Left renal cortex interstitium (tissue), 4 donors: ENCODE measurements at regions not wholly inside any gene's neighbourhood (a gene's known extent, or its start where the extent isn't known, plus 50 kb on each side); places are given as distances from the start of the nearest gene placed in this dataset.

ENCODE experiments used
- DNase-seq, 4 donors: peaks; one replicate each; pipeline ENCODE4 v3.0.0-alpha.2; 2013; ENCODE audit warnings: low read depth in 4 of 4, low spot score in 2 of 4, missing footprints in 1 of 4

- no peak for DNase-seq
Measured at GRCh38 chr1:244953901-244954300, 89.6 kb upstream of the HNRNPU start.

- DNase-seq = no peak
Measured at GRCh38 chr1:244952940-244953339, 88.6 kb upstream of the HNRNPU start.

GRCh38 chr1:244952280-244952933, 88.1 kb upstream of the HNRNPU start:
- DNase-seq = no peak

GRCh38 chr1:244948416-244948815, 84.1 kb upstream of the HNRNPU start:
- DNase-seq = no peak

- no peak for DNase-seq
Measured at GRCh38 chr1:244945109-244945671, 80.8 kb upstream of the HNRNPU start.

- DNase-seq = no peak
Measured at GRCh38 chr1:244941121-244941520, 76.8 kb upstream of the HNRNPU start.

GRCh38 chr1:244937099-244937498, 72.8 kb upstream of the HNRNPU start:
- DNase-seq = no peak

GRCh38 chr1:244920911-244921761, 56.8 kb upstream of the HNRNPU start:
- no peak for DNase-seq

GRCh38 chr1:244919320-244920282, 55.3 kb upstream of the HNRNPU start:
- DNase-seq = no peak

- peak; percentile 26 to 39 (median 29) for DNase-seq
Measured at GRCh38 chr1:244918421-244919319, 54.3 kb upstream of the HNRNPU start.

- no peak for DNase-seq
Measured at GRCh38 chr1:244917073-244917670, 52.8 kb upstream of the HNRNPU start.

- no peak for DNase-seq
Measured at GRCh38 chr1:244915736-244916135, 51.4 kb upstream of the HNRNPU start.

- no peak for DNase-seq
Measured at GRCh38 chr1:244914761-244915160, 50.4 kb upstream of the HNRNPU start.
